ENCODE measurements at regions not wholly inside any gene's neighbourhood (a gene's known extent, or its start where the extent isn't known, plus 50 kb on each side); places are given as distances from the start of the nearest gene placed in this dataset.
A peak's percentile ranks its signal among the peaks of the same experiment; 100 is the strongest.

DNA sequence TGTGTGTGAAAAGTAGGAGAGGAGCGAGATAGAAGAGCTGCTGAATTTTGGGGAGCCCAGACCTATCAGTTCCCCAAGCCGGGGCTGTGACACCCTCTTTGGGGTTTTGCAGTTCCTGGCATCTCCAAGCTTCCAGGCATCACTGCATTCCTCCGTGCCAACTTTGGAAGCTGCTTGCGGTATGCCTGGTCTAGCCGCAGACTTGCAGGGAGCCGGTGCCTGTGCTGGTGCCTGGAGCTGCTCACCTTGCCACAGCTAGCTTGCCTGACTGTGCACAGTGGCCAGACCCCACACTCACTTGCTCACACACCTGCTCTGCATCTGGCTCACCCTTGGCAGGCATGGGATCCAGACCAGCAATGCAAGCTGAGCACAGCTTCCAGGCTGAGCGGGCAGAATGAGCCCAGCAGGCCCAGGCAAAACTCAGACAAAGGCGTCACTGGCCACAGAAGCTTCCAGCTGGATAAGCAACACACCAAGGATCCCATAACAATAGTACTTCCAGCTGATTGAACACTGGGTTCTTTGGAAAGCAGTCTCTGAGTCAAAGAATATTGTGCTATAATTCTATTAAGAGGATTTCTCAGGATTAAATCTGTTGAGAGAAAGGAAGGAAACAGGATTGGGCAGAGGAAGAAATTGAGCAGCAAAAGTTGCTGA is 390.9 kb downstream of the TEX13C start:
- TF ChIP-seq EZH2 (IDR thresholded peaks at IDR 0.05) (no peak), EZH2phosphoT487 (IDR thresholded peaks at IDR 0.05) (peak; percentile 36)
- TF ChIP-seq, protein P1, sequence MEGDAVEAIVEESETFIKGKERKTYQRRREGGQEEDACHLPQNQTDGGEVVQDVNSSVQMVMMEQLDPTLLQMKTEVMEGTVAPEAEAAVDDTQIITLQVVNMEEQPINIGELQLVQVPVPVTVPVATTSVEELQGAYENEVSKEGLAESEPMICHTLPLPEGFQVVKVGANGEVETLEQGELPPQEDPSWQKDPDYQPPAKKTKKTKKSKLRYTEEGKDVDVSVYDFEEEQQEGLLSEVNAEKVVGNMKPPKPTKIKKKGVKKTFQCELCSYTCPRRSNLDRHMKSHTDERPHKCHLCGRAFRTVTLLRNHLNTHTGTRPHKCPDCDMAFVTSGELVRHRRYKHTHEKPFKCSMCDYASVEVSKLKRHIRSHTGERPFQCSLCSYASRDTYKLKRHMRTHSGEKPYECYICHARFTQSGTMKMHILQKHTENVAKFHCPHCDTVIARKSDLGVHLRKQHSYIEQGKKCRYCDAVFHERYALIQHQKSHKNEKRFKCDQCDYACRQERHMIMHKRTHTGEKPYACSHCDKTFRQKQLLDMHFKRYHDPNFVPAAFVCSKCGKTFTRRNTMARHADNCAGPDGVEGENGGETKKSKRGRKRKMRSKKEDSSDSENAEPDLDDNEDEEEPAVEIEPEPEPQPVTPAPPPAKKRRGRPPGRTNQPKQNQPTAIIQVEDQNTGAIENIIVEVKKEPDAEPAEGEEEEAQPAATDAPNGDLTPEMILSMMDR (IDR thresholded peaks at IDR 0.05) = no peak

Measured in neural progenitor cell (in vitro differentiated cells).